SK-N-SH treated with all-trans-retinoic acid at 6 μM for 48 hours (cell line): ENCODE measurements at regions not wholly inside any gene's neighbourhood (a gene's known extent, or its start where the extent isn't known, plus 50 kb on each side); places are given as distances from the start of the nearest gene placed in this dataset.

Experiments used
- TOX ChIP-seq: fragments of 250-450 bp; sonication (Bioruptor Pico); IDR thresholded peaks from 2 replicates; pipeline ENCODE4 v1.8.0; 2021; ENCODE audit warnings: mild to moderate bottlenecking, moderate library complexity, borderline replicate concordance
- ZFP3 ChIP-seq: fragments of 250-450 bp; sonication (Bioruptor Pico); IDR thresholded peaks from 2 replicates; pipeline ENCODE4 v1.5.0; 2020; ENCODE audit warnings: mild to moderate bottlenecking, moderate library complexity
- ZFP30 ChIP-seq: fragments of 450-650 bp; formaldehyde crosslinking; IDR thresholded peaks from 2 replicates; pipeline ENCODE4 v1.5.0; 2022; ENCODE audit warnings: mild to moderate bottlenecking, moderate library complexity
- ZNF8 ChIP-seq: fragments of 450-650 bp; formaldehyde crosslinking; IDR thresholded peaks from 2 replicates; pipeline ENCODE4 v1.5.0; 2020; ENCODE audit warnings: mild to moderate bottlenecking, moderate library complexity
- TF ChIP-seq, protein P1 (sequence below): fragments of 250-450 bp; sonication (Bioruptor Pico); IDR thresholded peaks from 2 replicates; pipeline ENCODE4 v1.8.0; 2020; ENCODE audit warnings: mild to moderate bottlenecking, moderate library complexity, borderline replicate concordance
- TF ChIP-seq, protein P2 (sequence below): fragments of 250-450 bp; sonication (Bioruptor Pico); IDR thresholded peaks from 2 replicates; pipeline ENCODE4 v1.8.0; 2021; ENCODE audit warnings: low read depth, mild to moderate bottlenecking, moderate library complexity, borderline replicate concordance

DNA sequence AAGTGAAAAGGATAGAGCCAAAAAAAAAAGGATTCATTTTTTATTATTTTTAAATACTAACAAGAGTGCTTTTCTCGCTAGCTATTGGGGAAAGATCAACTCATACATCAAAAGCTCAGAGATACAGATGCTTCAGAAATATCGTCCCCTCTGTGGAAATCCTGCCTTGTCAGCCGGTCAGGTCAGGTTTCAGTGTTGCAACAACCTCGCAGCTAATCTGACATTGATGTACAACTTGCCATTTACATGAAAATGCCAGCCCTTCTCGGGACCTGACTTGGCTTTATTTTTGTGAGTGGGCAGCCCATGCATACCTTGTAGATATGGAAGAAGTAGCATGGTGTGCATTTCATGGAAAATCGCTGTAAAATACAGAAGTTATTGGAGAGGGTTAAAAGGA lies 358.8 kb upstream of the ADAMTS16 start:
- no peak for TF ChIP-seq ZNF8
- no peak for TF ChIP-seq ZFP30 (CRISPR knock-in tag)
- TF ChIP-seq, protein P1, sequence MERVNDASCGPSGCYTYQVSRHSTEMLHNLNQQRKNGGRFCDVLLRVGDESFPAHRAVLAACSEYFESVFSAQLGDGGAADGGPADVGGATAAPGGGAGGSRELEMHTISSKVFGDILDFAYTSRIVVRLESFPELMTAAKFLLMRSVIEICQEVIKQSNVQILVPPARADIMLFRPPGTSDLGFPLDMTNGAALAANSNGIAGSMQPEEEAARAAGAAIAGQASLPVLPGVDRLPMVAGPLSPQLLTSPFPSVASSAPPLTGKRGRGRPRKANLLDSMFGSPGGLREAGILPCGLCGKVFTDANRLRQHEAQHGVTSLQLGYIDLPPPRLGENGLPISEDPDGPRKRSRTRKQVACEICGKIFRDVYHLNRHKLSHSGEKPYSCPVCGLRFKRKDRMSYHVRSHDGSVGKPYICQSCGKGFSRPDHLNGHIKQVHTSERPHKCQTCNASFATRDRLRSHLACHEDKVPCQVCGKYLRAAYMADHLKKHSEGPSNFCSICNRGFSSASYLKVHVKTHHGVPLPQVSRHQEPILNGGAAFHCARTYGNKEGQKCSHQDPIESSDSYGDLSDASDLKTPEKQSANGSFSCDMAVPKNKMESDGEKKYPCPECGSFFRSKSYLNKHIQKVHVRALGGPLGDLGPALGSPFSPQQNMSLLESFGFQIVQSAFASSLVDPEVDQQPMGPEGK (CRISPR knock-in tag), result no peak
- no peak for TF ChIP-seq TOX (CRISPR knock-in tag)
- TF ChIP-seq, protein P2, sequence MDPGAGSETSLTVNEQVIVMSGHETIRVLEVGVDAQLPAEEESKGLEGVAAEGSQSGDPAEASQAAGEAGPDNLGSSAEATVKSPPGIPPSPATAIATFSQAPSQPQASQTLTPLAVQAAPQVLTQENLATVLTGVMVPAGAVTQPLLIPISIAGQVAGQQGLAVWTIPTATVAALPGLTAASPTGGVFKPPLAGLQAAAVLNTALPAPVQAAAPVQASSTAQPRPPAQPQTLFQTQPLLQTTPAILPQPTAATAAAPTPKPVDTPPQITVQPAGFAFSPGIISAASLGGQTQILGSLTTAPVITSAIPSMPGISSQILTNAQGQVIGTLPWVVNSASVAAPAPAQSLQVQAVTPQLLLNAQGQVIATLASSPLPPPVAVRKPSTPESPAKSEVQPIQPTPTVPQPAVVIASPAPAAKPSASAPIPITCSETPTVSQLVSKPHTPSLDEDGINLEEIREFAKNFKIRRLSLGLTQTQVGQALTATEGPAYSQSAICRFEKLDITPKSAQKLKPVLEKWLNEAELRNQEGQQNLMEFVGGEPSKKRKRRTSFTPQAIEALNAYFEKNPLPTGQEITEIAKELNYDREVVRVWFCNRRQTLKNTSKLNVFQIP, result no peak
- no peak for TF ChIP-seq ZFP3 (CRISPR knock-in tag)
